Immature natural killer cell (primary cell): ENCODE measurements at regions not wholly inside any gene's neighbourhood (a gene's known extent, or its start where the extent isn't known, plus 50 kb on each side); places are given as distances from the start of the nearest gene placed in this dataset.
"Not testable (repeated sequence)": the region's sequence is repeated elsewhere in the genome, so short reads cannot be mapped to it uniquely, and the experiment has no call there.

Source experiments
- DNase-seq, 3 donors: peaks; one replicate each; pipeline ENCODE4 v3.0.0; 2022; ENCODE audit warnings: mixed read lengths in 1 of 3
- H3K27ac Mint-ChIP-seq, 6 donors: one replicate each; pipeline ENCODE4 v1.8.0; 2020; ENCODE audit warnings: mixed read lengths in 6 of 6, mild to moderate bottlenecking in 5 of 6, inconsistent platforms in 4 of 6, moderate library complexity in 3 of 6
- H3K27me3 Mint-ChIP-seq, 3 donors: one replicate each; pipeline ENCODE4 v1.8.0; 2020 to 2021; ENCODE audit warnings: low read depth in 3 of 3, mild to moderate bottlenecking in 3 of 3, mixed read lengths in 3 of 3, moderate library complexity in 3 of 3, inconsistent platforms in 1 of 3
- H3K36me3 Mint-ChIP-seq, 3 donors: one replicate each; pipeline ENCODE4 v1.8.0; 2020; ENCODE audit warnings: mixed read lengths in 3 of 3, inconsistent platforms in 2 of 3, mild to moderate bottlenecking in 2 of 3
- H3K4me1 Mint-ChIP-seq, 2 donors: one replicate each; pipeline ENCODE4 v1.8.0; 2020; ENCODE audit warnings: inconsistent platforms in 2 of 2, mild to moderate bottlenecking in 2 of 2, mixed read lengths in 2 of 2, moderate library complexity in 1 of 2
- H3K4me3 Mint-ChIP-seq, 5 donors: one replicate each; pipeline ENCODE4 v1.8.0; 2020; ENCODE audit warnings: mild to moderate bottlenecking in 5 of 5, mixed read lengths in 5 of 5, inconsistent platforms in 3 of 5, moderate library complexity in 3 of 5
- H3K9me3 Mint-ChIP-seq, 6 donors: one replicate each; pipeline ENCODE4 v1.8.0; 2020; ENCODE audit warnings: mild to moderate bottlenecking in 6 of 6, mixed read lengths in 6 of 6, inconsistent platforms in 4 of 6, moderate library complexity in 3 of 6

DNA sequence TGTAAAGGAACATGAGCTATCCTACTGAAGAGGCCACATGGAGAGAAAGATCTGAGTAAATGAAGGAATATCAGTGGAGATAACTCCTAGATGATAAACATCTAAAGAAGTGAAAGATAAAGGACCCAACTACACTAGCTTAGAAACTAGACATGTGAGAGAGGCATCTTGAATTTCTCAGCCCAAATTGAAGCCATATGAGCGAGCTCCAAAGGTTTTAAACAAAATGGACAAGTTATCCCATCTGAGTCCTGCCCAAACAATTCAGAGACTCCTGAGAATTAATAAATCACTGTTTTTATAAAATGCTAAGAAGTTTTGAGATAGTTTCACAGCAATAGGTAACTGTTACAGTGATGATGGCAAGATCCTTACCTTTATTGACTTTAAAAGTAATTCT, 438.9 kb downstream of the NAV3 start:
- no peaks in the 10 kb centered on the region for H3K36me3 Mint-ChIP-seq

DNA sequence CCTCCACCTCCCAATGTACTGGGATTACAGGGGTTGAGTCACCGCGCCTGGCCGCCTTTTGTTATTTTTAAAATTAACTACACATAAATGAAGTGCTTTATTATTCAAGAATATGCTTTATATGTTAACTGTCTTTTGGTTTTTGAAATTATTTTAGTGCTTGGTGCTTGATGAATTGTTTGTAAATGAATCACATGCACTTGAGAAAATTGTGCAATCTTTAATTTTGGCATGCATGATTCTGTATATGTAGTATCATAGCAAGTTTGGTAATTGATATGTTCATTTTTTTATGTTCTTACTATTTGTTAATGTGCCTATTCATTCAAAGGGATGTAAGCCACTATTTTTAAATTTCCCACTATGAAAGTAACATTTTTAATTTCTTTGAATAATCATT, 440.9 kb downstream of the NAV3 start:
- no peak overlapping the region for H3K4me3 Mint-ChIP-seq
- DNase-seq, result no peak
- H3K36me3 Mint-ChIP-seq, result no peaks in the 10 kb centered on the region
- no peaks in the 10 kb centered on the region for H3K27me3 Mint-ChIP-seq
- H3K4me1 Mint-ChIP-seq, result no peaks in the 10 kb centered on the region
- peaks cover 12 to 38% (median 20%) of the 10 kb centered on the region in 6 donors for H3K9me3 Mint-ChIP-seq
- no peak overlapping the region for H3K27ac Mint-ChIP-seq

More for the DNA sequence above, 438.9 kb downstream of the NAV3 start:
- no peaks in the 10 kb centered on the region for H3K4me1 Mint-ChIP-seq
- DNase-seq, result no peak
- no peak overlapping the region for H3K4me3 Mint-ChIP-seq
- peaks cover 8 to 22% (median 15%) of the 10 kb centered on the region in 6 donors for H3K9me3 Mint-ChIP-seq
- H3K27me3 Mint-ChIP-seq, result no peaks in the 10 kb centered on the region
- H3K27ac Mint-ChIP-seq, result no peak overlapping the region

DNA sequence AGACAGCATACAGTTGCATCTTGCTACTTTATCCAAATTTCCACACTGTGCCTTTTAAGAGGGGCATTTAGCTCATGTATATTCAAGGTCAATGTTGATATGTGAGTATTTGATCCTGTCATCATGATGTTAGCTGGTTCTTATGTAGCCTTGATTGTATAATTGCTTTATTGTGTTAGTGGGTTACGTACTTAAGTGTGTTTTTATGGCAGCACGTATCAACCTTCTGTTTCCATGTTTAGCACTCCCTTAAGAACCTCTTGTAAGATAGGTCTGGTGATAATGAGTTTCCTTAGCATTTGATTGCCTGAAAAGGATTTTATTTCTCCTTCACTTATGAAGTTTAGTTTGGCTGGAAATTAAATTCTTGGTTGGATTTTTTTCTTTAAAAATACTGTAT, 445.2 kb downstream of the NAV3 start:
- Mint-ChIP-seq H3K9me3 (peaks cover 20 to 63% (median 37%) of the 10 kb centered on the region in 6 donors), H3K27ac (no peak overlapping the region)

GRCh38 chr12:78278706-78279190, 448.1 kb downstream of the NAV3 start:
- DNase-seq, result no peak
- Mint-ChIP-seq H3K27me3 (no peaks in the 10 kb centered on the region), H3K27ac (no peak overlapping the region), H3K9me3 (peaks cover 18 to 60% (median 36%) of the 10 kb centered on the region in 6 donors), H3K36me3 (no peaks in the 10 kb centered on the region), H3K4me1 (no peaks in the 10 kb centered on the region), H3K4me3 (no peak overlapping the region)

More for the DNA sequence above, 445.2 kb downstream of the NAV3 start:
- no peak overlapping the region for H3K4me3 Mint-ChIP-seq
- H3K27me3 Mint-ChIP-seq, result no peaks in the 10 kb centered on the region
- no peaks in the 10 kb centered on the region for H3K4me1 Mint-ChIP-seq
- no peaks in the 10 kb centered on the region for H3K36me3 Mint-ChIP-seq
- no peak for DNase-seq

DNA sequence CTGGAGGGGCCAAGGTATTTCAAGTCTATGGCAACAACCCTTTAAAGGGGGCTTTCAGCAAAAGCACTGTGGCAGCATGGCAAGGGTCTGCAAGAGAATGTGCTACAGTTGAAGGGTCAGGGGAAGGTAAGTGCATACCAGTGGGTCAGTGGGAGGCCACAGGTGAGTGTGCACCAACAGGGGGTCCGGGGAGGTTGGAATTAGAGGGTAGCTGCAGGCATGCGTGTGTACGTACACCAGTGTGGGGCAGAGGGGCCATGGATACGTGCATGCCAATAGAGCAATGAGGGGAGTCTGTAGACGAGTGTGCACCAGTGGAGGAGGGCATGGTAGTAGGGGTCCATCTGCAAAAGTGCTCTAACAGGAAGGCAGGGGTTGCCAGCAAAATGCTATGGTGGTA, 448.9 kb downstream of the NAV3 start:
- Mint-ChIP-seq H3K4me1 (no peaks in the 10 kb centered on the region), H3K9me3 (peaks cover 19 to 55% (median 31%) of the 10 kb centered on the region in 6 donors), H3K27me3 (no peaks in the 10 kb centered on the region), H3K27ac (no peak overlapping the region), H3K4me3 (no peak overlapping the region), H3K36me3 (no peaks in the 10 kb centered on the region)
- no peak for DNase-seq

DNA sequence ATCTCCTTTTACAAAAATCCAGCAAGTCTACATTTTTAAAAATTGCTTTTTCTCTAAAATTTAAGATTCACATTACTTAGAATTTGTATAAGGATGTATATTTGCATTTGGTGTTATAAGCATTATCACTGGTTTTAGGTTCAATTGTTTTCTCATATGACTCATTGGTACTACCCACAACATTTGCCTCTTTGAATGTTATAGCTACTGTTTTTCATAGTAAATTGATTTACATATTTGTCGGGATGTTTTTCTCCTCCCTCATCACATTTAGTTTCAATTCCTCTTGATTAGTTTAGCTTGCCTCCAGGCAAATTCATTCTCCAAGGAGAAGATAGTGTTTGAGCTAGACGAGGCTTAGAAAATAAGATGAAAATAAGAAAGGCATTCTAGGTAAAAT, 450.4 kb downstream of the NAV3 start:
- H3K27me3 Mint-ChIP-seq, H3K4me3 Mint-ChIP-seq, H3K27ac Mint-ChIP-seq, DNase-seq, H3K36me3 Mint-ChIP-seq, H3K4me1 Mint-ChIP-seq: not testable (repeated sequence)
- H3K9me3 Mint-ChIP-seq, result peaks cover 14 to 41% (median 25%) of the 10 kb centered on the region in 6 donors

GRCh38 chr12:78284417-78284816, 453.7 kb downstream of the NAV3 start:
- no peaks in the 10 kb centered on the region for H3K4me1 Mint-ChIP-seq
- no peak overlapping the region for H3K27ac Mint-ChIP-seq
- no peak for DNase-seq
- H3K4me3 Mint-ChIP-seq, result no peak overlapping the region
- H3K9me3 Mint-ChIP-seq, result peaks cover 8 to 39% (median 17%) of the 10 kb centered on the region in 6 donors
- H3K36me3 Mint-ChIP-seq, result no peaks in the 10 kb centered on the region
- no peaks in the 10 kb centered on the region for H3K27me3 Mint-ChIP-seq

- no peak for DNase-seq
- Mint-ChIP-seq H3K36me3 (no peaks in the 10 kb centered on the region), H3K4me1 (no peaks in the 10 kb centered on the region)
Observed at GRCh38 chr12:78290606-78291345, 460.1 kb downstream of the NAV3 start.

DNA sequence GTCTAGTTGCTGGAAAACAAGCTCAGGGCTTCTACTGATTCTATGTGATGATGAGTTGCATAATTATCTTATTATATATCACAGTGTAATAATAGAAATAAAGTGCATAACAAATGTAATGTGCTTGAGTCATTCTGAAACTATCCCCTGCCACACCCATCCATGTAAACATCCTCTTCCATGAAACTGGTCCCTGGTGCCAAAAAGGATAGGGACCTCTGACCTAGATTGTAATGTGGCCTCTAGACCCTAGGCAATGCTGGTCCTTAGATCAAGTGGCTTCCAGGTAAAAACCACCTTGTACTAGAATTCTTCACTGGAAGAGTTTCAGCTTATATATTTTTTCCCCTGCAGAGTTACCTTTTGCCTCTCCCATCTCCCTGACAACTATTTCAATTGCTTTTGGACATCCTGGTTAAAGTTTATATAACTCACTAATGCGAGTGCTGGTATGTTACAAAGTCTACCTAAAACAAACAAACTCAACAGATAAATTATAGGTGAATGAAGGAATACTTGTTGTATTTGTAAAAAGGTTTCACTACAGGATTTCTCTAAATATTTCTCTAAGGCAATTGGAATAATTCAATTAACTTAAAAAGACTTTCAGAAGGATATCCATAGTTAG, 462.5 kb downstream of the NAV3 start:
- H3K9me3 Mint-ChIP-seq, result peaks cover 2 to 32% (median 11%) of the 10 kb centered on the region in 6 donors

More at GRCh38 chr12:78290606-78291345, 460.1 kb downstream of the NAV3 start:
- peaks cover 2 to 36% (median 14%) of the 10 kb centered on the region in 6 donors for H3K9me3 Mint-ChIP-seq
- no peak overlapping the region for H3K27ac Mint-ChIP-seq
- H3K4me3 Mint-ChIP-seq, result no peak overlapping the region
- peaks cover 0 to 2% (median 0%) of the 10 kb centered on the region in 3 donors for H3K27me3 Mint-ChIP-seq

GRCh38 chr12:78301282-78301681, 470.6 kb downstream of the NAV3 start:
- H3K27ac Mint-ChIP-seq, H3K27me3 Mint-ChIP-seq, H3K4me1 Mint-ChIP-seq, H3K36me3 Mint-ChIP-seq, H3K4me3 Mint-ChIP-seq, DNase-seq: not testable (repeated sequence)
- peaks cover 3 to 29% (median 13%) of the 10 kb centered on the region in 6 donors for H3K9me3 Mint-ChIP-seq

More for the DNA sequence above, 462.5 kb downstream of the NAV3 start:
- Mint-ChIP-seq H3K27ac (no peak overlapping the region), H3K27me3 (peaks cover 0 to 2% (median 0%) of the 10 kb centered on the region in 3 donors), H3K36me3 (no peaks in the 10 kb centered on the region), H3K4me3 (no peak overlapping the region), H3K4me1 (no peaks in the 10 kb centered on the region)
- no peak for DNase-seq

DNA sequence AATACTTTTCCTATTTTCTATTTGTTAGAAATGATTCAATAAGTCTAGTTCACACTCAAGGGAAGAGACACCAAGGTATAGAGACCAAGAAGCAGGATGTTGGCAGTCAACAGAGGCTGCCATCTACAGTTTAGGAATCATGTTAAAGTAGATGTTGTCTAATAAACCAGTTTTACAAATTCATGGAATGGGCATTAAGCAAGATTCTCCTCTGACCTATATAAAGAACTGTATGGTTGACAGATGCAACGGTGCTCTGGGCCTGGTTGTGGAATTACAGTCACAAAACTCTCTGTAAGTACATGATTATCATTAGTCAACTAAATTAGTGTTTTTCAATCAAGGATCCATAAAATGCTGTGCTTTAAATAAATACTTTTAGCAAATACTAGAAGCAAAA, 475.1 kb downstream of the NAV3 start:
- Mint-ChIP-seq H3K27me3 (peaks cover 0 to 2% (median 0%) of the 10 kb centered on the region in 3 donors), H3K4me3 (no peak overlapping the region), H3K27ac (no peak overlapping the region), H3K9me3 (peaks cover 0 to 25% (median 12%) of the 10 kb centered on the region in 6 donors), H3K36me3 (no peaks in the 10 kb centered on the region), H3K4me1 (no peaks in the 10 kb centered on the region)
- no peak for DNase-seq

GRCh38 chr12:78306236-78306635, 475.5 kb downstream of the NAV3 start:
- H3K9me3 Mint-ChIP-seq, result peaks cover 0 to 25% (median 11%) of the 10 kb centered on the region in 6 donors
- H3K27me3 Mint-ChIP-seq, result peaks cover 0 to 2% (median 0%) of the 10 kb centered on the region in 3 donors
- no peaks in the 10 kb centered on the region for H3K4me1 Mint-ChIP-seq
- no peak for DNase-seq
- H3K4me3 Mint-ChIP-seq, result no peak overlapping the region
- no peaks in the 10 kb centered on the region for H3K36me3 Mint-ChIP-seq
- H3K27ac Mint-ChIP-seq, result no peak overlapping the region

DNA sequence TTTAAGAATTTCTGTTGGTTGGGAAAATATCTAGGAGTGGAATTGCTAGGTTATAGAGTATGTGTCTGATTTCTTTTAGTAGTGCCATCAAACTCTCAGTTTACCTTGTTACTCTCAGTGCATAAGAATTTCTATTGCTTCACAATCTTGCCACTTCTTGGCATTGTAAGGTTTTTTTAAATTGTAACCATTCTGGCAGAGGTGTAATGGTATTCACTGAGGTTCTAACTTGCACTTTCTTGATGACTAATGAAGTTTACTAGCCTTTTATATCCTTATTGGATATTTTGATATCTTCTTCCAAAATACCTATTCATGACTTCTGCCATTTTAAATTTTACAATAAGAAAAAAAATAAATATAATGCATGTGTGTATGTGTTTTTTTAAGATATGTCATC, 478.0 kb downstream of the NAV3 start:
- Mint-ChIP-seq H3K27ac (no peak overlapping the region), H3K4me1 (no peaks in the 10 kb centered on the region), H3K9me3 (peaks cover 0 to 20% (median 8%) of the 10 kb centered on the region in 6 donors), H3K4me3 (no peak overlapping the region), H3K36me3 (no peaks in the 10 kb centered on the region), H3K27me3 (peaks cover 0 to 2% (median 2%) of the 10 kb centered on the region in 3 donors)
- DNase-seq, result no peak

- H3K36me3 Mint-ChIP-seq, result no peaks in the 10 kb centered on the region
- H3K9me3 Mint-ChIP-seq, result peaks cover 5 to 34% (median 10%) of the 10 kb centered on the region in 6 donors
- no peaks in the 10 kb centered on the region for H3K4me1 Mint-ChIP-seq
- H3K27ac Mint-ChIP-seq, result no peak overlapping the region
- no peak overlapping the region for H3K4me3 Mint-ChIP-seq
- H3K27me3 Mint-ChIP-seq, result peaks cover 0 to 2% (median 0%) of the 10 kb centered on the region in 3 donors
- DNase-seq, result no peak
Observed at GRCh38 chr12:78315028-78315427, 484.3 kb downstream of the NAV3 start.
